Gastrocnemius medialis (tissue), 4 donors: ENCODE measurements at regions not wholly inside any gene's neighbourhood (a gene's known extent, or its start where the extent isn't known, plus 50 kb on each side); places are given as distances from the start of the nearest gene placed in this dataset.
"Not testable (repeated sequence)": the region's sequence is repeated elsewhere in the genome, so short reads cannot be mapped to it uniquely, and the experiment has no call there.

Experiments
- POLR2A ChIP-seq, 2 donors: fragments of 450-650 bp; IDR thresholded peaks; one replicate each; pipeline ENCODE4 v1.6.1; 2017; ENCODE audit warnings: antibody characterized with exemption in 2 of 2, mild to moderate bottlenecking in 2 of 2, moderate library complexity in 2 of 2
- TF ChIP-seq, protein P1 (sequence below), 5 experiments: fragments of 450-650 bp in 3 of 5; fragments of 200-600 bp in 2 of 5; sonication (generic) in 2 of 5; IDR thresholded peaks in 4 of 5; conservative IDR thresholded peaks in 1 of 5; 1 replicate in 4 of 5; 2 replicates in 1 of 5; pipeline ENCODE4 v1.5.1; 2016 to 2019; ENCODE audit warnings: antibody characterized with exemption in 5 of 5, mild to moderate bottlenecking in 3 of 5, moderate library complexity in 3 of 5

DNA sequence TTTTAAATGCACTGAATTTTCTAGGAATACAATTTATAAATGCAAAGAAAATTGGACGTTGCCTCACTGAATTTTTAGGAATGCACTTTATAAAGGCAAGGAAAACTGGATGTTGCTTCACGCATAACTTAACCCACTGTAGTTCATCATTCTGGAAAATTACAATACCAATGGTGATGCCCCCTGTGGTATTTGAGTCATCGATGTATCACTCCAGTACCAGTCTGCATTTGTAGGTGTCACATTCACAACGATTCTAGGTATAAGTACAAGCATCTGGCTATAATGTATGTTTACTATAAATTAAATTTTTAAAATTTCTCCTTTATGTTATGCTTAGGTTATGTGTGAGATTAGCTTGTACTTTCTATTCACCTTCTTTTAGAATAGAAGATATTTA is 320.5 kb downstream of the GOLGA6L6 start:
- TF ChIP-seq POLR2A (IDR thresholded peaks at IDR 0.05) = not testable (repeated sequence)
- TF ChIP-seq, protein P1, sequence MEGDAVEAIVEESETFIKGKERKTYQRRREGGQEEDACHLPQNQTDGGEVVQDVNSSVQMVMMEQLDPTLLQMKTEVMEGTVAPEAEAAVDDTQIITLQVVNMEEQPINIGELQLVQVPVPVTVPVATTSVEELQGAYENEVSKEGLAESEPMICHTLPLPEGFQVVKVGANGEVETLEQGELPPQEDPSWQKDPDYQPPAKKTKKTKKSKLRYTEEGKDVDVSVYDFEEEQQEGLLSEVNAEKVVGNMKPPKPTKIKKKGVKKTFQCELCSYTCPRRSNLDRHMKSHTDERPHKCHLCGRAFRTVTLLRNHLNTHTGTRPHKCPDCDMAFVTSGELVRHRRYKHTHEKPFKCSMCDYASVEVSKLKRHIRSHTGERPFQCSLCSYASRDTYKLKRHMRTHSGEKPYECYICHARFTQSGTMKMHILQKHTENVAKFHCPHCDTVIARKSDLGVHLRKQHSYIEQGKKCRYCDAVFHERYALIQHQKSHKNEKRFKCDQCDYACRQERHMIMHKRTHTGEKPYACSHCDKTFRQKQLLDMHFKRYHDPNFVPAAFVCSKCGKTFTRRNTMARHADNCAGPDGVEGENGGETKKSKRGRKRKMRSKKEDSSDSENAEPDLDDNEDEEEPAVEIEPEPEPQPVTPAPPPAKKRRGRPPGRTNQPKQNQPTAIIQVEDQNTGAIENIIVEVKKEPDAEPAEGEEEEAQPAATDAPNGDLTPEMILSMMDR (IDR thresholded peaks at IDR 0.05 in 4 of 5, conservative IDR thresholded peaks at IDR 0.05 in 1 of 5) = not testable (repeated sequence)
